Head of caudate nucleus (tissue), 42 donors: ENCODE measurements at regions not wholly inside any gene's neighbourhood (a gene's known extent, or its start where the extent isn't known, plus 50 kb on each side); places are given as distances from the start of the nearest gene placed in this dataset.

Source experiments
- DNase-seq, 42 donors: peaks; one replicate each; pipeline versions ENCODE4 v3.0.0 to v3.0.0-alpha.2; 2020 to 2021; ENCODE audit warnings: mixed read lengths in 7 of 42
- intact Hi-C: fragments of 100-400 bp; cut with DNase I; formaldehyde crosslinking; loops from one replicate; pipeline ENCODE4 v1.15.0; 2022

- DNase-seq = no peak
- intact Hi-C loops = no loop called here
These were observed 202.3 kb downstream of the KIF21A start for GRCh38 chr12:39240587-39240986.

- intact Hi-C loops = no loop called here
- no peak for DNase-seq
These were observed 203.1 kb downstream of the KIF21A start for GRCh38 chr12:39239490-39240486.

GRCh38 chr12:39237004-39237403, 205.9 kb downstream of the KIF21A start:
- no peak for DNase-seq

GRCh38 chr12:39235990-39236767, 206.7 kb downstream of the KIF21A start:
- no peak for DNase-seq
- intact Hi-C loops = no loop called here

More at GRCh38 chr12:39237004-39237403, 205.9 kb downstream of the KIF21A start:
- intact Hi-C loops = no loop called here

GRCh38 chr12:39230086-39230485, 212.8 kb downstream of the KIF21A start:
- intact Hi-C loops = no loop called here
- no peak for DNase-seq

GRCh38 chr12:39227218-39227617, 215.7 kb downstream of the KIF21A start:
- intact Hi-C loops = no loop called here
- DNase-seq = no peak

- intact Hi-C loops = no loop called here
- DNase-seq = peak in 1 of 42 donors; percentile 4
These were observed 217.9 kb downstream of the KIF21A start for GRCh38 chr12:39224971-39225370.

- no peak for DNase-seq
- intact Hi-C loops = no loop called here
These were observed 237.0 kb downstream of the KIF21A start for GRCh38 chr12:39205969-39206368.

- DNase-seq = no peak
- intact Hi-C loops = no loop called here
These were observed 243.6 kb downstream of the KIF21A start for GRCh38 chr12:39199351-39199750.

- no peak for DNase-seq
- intact Hi-C loops = no loop called here
These were observed 254.2 kb downstream of the KIF21A start for GRCh38 chr12:39188689-39189088.

GRCh38 chr12:39186744-39187143, 256.2 kb downstream of the KIF21A start:
- DNase-seq = no peak
- intact Hi-C loops = no loop called here

- intact Hi-C loops = no loop called here
- no peak for DNase-seq
These were observed 264.1 kb downstream of the KIF21A start for GRCh38 chr12:39178837-39179236.

GRCh38 chr12:39176356-39176755, 266.6 kb downstream of the KIF21A start:
- intact Hi-C loops = no loop called here
- no peak for DNase-seq

- no peak for DNase-seq
- intact Hi-C loops = no loop called here
These were observed 268.3 kb upstream of the CPNE8 start for GRCh38 chr12:39173726-39174125.

- no peak for DNase-seq
- intact Hi-C loops = no loop called here
These were observed 259.9 kb upstream of the CPNE8 start for GRCh38 chr12:39165338-39165737.

- intact Hi-C loops = no loop called here
- DNase-seq = no peak
These were observed 256.2 kb upstream of the CPNE8 start for GRCh38 chr12:39161465-39162085.

- intact Hi-C loops = no loop called here
- peak in 1 of 42 donors; percentile 4 for DNase-seq
These were observed 252.4 kb upstream of the CPNE8 start for GRCh38 chr12:39157696-39158342.

- intact Hi-C loops = no loop called here
- peak in 38 of 42 donors; percentile 5 to 83 (median 40) for DNase-seq
These were observed 240.0 kb upstream of the CPNE8 start for GRCh38 chr12:39145175-39145999.
